ENCODE measurements at regions not wholly inside any gene's neighbourhood (a gene's known extent, or its start where the extent isn't known, plus 50 kb on each side); places are given as distances from the start of the nearest gene placed in this dataset.

DNA sequence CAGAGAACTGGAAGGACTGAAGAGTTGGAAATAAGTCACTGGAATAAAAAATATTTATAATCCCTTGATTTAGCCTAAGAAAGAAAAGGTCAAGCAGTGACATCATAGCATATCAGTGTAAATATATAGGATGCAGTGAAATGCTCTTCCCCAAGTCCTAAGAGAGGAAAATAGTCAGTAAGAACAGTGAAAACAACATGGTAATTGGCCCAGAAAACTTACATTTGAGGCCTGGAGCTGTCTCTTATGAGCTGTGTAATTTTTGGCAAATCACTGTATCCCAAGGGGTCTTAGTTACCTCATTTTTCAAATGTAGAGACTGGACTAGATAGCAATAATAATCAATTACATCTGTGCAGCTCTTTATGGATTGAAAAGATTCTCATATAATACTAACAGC is 255.7 kb upstream of the AR start:
- TF ChIP-seq CTCF (IDR thresholded peaks at IDR 0.05): no peak
- TF ChIP-seq POLR2A (IDR thresholded peaks at IDR 0.05): no peak

Measured in breast epithelium (tissue), 3 donors.